Astrocyte of the cerebellum (primary cell): ENCODE measurements at regions not wholly inside any gene's neighbourhood (a gene's known extent, or its start where the extent isn't known, plus 50 kb on each side); places are given as distances from the start of the nearest gene placed in this dataset.
"Not testable (repeated sequence)": the region's sequence is repeated elsewhere in the genome, so short reads cannot be mapped to it uniquely, and the experiment has no call there.

Experiments
- DNase-seq: peaks from one replicate; pipeline ENCODE4 v3.0.0-alpha.2; 2011; ENCODE audit warnings: low read depth
- H3K4me3 ChIP-seq: 2 replicates; pipeline ENCODE4 v1.5.1; 2011; ENCODE audit warnings: mild to moderate bottlenecking, low read depth, low read length, moderate library complexity
- in situ Hi-C: cut with HindIII; loops from 2 replicates; pipeline ENCODE4 v1.10.0; 2017; ENCODE audit warnings: low sequenced_read_pairs
- TF ChIP-seq, protein P1 (sequence below): IDR thresholded peaks from 2 replicates; pipeline ENCODE4 v1.5.1; 2012; ENCODE audit warnings: low read length, low read depth, moderate library complexity, mild to moderate bottlenecking; ENCODE audit errors: missing control alignments

DNA sequence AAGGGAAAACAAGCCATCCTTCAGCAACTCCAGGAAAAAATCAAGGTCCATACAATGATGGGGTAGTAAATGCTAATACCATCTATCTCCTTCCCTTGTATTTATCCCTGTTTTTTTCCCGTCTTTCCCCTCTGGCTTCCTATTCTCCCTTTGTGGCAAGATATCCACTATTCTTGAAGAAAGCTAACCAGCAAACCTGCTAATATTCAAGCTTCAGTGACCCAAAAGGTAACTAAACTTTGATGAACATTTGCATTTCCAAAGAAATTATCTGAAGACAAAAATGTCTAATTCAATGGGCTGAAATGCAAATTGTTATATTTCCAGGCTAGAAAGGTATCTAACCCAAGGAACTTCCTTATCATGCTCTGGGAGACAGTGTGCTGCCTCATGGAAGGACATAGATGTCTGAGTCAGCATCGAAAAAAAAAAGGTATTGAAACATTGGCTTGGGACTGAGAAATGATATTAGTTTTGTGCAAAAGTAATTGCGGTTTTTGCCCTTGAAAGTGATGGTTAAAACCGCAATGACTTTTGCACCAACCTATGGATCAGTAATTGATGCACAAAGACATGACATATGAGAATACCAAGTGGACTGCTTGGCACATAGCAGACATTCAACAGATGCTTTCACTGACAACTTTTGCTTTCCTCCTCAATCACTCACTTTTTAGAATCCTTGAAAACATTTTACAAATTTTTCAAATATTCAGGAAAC is 63.7 kb upstream of the HNMT start:
- H3K4me3 ChIP-seq: no peak overlapping the region
- in situ Hi-C loops: loop anchor here (25.0 kb wide), 1 partner anchor 912 kb away; no protein-coding TSS in a partner anchor
- DNase-seq: no peak
- TF ChIP-seq, protein P1, sequence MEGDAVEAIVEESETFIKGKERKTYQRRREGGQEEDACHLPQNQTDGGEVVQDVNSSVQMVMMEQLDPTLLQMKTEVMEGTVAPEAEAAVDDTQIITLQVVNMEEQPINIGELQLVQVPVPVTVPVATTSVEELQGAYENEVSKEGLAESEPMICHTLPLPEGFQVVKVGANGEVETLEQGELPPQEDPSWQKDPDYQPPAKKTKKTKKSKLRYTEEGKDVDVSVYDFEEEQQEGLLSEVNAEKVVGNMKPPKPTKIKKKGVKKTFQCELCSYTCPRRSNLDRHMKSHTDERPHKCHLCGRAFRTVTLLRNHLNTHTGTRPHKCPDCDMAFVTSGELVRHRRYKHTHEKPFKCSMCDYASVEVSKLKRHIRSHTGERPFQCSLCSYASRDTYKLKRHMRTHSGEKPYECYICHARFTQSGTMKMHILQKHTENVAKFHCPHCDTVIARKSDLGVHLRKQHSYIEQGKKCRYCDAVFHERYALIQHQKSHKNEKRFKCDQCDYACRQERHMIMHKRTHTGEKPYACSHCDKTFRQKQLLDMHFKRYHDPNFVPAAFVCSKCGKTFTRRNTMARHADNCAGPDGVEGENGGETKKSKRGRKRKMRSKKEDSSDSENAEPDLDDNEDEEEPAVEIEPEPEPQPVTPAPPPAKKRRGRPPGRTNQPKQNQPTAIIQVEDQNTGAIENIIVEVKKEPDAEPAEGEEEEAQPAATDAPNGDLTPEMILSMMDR: no peak

DNA sequence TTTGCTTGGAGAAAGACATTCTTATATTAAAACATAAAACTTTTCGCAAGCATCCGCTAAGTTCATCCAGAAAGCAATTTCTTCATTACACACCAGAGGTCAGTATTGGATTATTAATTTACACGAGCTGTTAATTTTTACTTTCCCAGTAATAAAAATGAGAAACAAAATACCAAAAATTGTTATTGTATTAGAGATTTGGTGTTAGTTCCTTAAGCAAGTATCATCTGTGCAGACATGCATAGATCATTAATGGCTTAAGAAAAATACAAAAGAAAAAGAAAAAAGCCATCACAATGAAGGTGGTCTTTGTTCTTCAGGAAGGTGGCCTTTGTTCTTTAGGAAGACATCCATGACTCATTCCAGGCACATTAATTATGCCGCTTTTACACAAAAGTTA is 53.6 kb upstream of the HNMT start:
- H3K4me3 ChIP-seq: no peak overlapping the region
- in situ Hi-C loops: loop anchor here (25.0 kb wide), 1 partner anchor 902 kb away; no protein-coding TSS in a partner anchor
- no peak for DNase-seq
- TF ChIP-seq, protein P1: no peak

DNA sequence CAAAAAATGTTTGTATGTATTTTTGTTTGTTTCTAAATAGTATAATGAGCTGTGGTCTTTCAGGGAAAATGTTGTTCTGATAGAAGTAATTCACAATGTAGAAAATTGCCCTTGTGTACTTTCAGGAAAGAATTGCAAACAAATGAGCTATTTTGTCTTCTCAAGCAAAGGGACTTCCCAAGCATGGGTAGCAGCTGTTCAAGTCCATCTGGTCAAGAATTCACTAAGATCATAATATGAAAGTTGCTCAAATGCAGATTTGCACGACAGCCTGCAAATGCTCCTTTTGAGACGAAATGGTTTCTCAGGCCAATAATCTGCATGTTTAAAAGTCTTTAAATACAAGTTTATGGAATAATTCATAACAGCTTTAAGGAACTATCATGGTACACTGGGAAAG is 51.9 kb upstream of the HNMT start:
- DNase-seq: no peak
- TF ChIP-seq, protein P1: no peak
- in situ Hi-C loops: loop anchor here (25.0 kb wide), 1 partner anchor 900 kb away; no protein-coding TSS in a partner anchor
- H3K4me3 ChIP-seq: no peak overlapping the region

DNA sequence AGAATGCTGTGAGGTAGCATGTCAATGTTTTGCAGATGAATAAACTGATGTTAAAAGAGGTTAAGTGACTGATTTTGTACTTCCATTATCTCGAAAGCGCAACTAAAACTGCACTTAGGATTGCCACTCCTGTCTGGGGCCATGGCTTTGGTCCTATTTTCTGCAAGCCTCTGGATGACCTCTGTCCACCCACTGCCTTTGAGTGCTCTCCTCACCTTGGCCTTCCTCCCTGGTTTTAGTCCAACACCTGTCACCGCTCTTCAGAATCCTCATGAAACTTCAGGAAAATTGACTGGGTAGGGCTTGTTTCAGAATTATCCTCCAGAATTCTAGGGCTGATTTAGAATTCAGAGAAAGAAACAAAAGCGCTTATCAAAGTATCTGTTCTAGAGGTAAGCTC is 51.1 kb upstream of the HNMT start:
- H3K4me3 ChIP-seq: no peak overlapping the region
- in situ Hi-C loops: loop anchor here (25.0 kb wide), 1 partner anchor 899 kb away; no protein-coding TSS in a partner anchor
- TF ChIP-seq, protein P1: no peak

DNA sequence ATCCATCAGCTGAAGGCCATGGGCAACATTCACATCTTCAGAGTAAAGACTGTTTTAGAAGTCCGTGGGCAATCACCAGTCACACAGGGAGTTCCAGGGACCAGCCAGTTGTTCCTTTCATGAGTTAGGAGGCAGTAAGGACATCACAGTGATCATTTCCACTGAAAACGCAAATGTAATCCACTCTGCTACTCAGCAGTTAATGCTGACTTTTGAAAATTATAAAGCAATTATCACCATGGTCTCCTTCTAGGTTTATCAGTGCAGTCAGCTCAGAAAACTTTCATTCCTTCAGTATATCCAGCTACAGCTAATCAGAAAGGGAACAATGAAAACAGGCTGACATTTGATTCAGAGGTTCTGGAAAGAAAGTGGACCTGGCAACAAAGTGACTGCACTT is 50.6 kb upstream of the HNMT start:
- not testable (repeated sequence) for H3K4me3 ChIP-seq, DNase-seq
- in situ Hi-C loops: loop anchor here (25.0 kb wide), 1 partner anchor 899 kb away; no protein-coding TSS in a partner anchor

More for the DNA sequence above, 51.1 kb upstream of the HNMT start:
- DNase-seq: no peak
